Umbilical cord (tissue), 1 donor: ENCODE measurements at regions not wholly inside any gene's neighbourhood (a gene's known extent, or its start where the extent isn't known, plus 50 kb on each side); places are given as distances from the start of the nearest gene placed in this dataset.
A peak's percentile ranks its signal among the peaks of the same experiment; 100 is the strongest.
"Not testable (repeated sequence)": the region's sequence is repeated elsewhere in the genome, so short reads cannot be mapped to it uniquely, and the experiment has no call there.

Experiments
- DNase-seq: peaks from one replicate; pipeline ENCODE4 v3.0.0-alpha.2; 2015; ENCODE audit warnings: low spot score

DNA sequence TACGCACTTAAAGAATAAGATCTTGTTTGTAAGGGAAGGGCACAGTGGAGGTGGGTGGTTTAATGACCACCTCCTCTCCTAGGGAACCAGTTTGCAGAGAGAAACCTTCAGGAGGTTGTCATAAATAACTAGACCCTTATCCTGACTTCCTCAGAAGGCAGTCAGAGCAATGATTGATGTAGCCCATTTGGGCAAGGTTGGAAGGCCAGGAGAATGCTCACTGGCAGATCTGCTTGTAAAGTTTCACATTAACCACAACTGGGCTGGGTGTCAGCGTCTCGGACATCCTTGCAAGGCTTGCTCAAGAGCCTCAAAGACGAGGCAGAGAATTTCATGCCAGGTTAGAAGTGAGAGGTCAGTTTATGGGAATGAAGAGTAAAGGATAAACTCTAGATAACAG lies 87.6 kb upstream of the TRABD2B start:
- no peak for DNase-seq

DNA sequence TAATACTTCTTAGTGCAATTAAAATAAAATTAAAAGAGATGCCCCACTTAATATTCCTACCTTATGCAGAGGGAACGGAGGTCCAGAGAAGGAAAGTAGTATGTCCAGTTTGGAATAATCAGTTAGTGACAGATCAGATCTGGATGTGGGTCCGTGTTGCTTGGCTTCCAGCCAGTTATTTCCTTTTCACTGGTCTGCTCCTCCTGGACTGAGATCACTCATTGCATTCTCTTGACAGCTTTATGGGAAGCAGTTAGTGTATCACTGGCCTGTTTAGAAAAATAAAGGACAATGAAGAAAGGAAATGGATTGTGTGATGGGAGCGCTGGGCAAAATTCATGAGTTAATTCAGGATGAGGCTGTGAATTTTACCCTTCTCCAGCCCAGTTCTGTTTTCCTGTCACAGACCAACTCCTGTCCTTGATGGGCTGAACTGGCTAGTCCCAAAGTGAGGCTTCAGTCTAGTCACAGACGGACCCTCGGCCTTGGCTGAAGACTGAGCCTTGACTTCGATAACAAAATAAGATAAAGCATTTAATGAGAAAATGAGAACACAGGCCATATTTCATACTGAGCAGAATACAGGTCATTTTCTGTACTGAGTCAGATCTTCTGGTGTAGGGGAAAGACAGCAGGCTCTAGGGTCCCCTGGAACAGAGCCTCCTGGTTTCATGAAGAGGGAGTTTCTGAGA lies 85.2 kb upstream of the TRABD2B start:
- peak; percentile 68 for DNase-seq

DNA sequence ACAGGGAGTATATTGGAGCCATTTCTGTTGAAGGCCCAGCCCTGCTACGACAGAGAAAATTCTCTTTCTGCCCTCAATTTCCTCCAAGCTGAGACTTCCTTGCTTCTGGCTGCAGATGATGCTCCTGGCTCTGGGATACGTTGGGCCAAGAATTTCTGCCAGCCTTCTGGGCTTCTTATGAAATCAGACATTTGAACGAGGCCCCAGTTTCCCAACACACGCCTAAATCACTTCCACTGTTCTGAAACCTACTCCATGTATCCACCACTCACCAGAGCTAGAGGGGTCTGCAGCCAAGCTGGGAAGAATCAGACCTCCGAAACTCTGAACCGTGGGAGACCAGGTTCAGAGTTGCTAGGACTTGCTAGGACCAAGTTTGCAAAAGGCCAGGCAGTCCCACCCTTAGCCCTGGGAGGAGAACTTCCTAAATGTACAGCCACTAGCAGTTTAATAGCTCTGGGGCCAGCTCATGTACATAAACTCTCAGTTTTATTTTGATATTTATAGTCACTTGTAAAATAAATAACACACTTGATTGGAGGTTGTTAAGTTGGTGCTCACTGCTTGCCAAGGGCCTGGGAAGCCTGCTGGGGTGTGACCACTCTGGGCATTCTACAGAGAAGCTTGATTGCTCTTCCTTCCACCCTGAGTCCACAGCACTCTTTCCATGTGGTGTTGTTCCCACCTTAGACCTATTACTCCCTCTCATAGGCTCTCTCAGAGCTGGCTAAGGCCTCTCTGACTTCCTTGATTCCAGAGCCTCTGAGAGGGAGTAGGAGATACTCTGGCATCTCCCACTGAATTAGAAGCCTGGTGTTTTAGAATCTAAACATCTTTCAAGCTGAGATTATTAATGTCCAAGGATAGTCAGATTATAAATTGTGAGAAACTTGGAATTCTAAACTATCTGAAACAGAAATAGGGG lies 83.4 kb upstream of the TRABD2B start:
- no peak for DNase-seq

DNA sequence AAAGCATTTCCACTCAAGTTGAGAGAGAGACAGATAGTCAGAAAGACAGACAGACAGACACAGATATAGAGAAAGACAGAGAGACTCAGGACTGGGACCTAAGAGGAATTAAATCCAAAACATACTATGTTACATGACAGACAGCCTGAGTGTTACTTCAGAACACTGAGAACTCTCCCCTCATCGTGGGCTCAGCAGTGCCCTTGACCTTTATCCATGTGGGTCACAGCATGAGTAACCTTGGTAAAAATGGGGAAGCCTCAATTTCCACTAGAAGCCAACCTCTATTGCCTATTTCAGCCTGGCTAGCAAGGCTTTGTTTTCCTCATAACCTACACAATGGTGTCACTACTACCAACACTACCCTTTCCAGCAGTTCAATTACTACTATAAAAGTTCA lies 81.9 kb upstream of the TRABD2B start:
- no peak for DNase-seq

GRCh38 chr1:48077795-48078222 lies 80.6 kb upstream of the TRABD2B start:
- DNase-seq: peak; percentile 87

DNA sequence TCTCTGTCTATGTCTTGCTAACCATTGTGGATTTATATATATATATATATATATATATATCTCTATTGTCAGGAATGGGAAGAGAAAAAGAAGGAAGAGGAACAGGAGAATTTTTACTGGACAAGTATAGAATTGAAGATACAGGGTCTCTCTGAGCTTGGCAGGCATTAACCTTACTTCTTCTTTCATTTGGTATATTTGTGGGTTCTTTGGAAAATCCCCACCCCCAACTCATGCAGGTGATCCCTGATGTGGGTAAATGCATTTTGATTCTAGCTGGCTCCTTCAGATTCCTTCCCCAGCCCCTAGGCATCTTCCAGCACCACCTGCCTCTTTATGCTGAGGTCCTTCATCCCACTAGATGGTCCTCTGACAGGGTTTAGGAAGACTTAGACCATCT lies 78.8 kb upstream of the TRABD2B start:
- no peak for DNase-seq

- DNase-seq: peak; percentile 66
Measured at GRCh38 chr1:48073798-48074530, 76.8 kb upstream of the TRABD2B start.

DNA sequence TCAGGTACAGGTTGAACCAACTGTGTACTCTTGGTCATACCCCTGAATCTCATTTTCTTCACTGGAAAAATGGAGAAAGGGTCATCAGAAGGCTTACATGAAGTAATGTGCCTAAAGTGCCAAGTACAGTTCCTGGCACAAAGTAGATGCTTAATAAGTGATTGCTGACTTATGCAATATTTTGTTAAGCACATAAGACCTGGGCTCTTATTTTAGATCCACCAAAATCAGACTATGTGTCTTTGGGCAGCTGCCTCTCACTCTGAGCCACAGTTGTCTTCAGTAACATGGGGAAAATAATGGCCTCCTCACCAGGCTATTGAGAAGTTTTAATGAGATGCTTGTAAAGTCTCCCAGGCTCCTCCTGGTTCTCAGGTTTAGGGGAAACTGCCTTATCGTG lies 74.3 kb upstream of the TRABD2B start:
- DNase-seq: no peak

DNA sequence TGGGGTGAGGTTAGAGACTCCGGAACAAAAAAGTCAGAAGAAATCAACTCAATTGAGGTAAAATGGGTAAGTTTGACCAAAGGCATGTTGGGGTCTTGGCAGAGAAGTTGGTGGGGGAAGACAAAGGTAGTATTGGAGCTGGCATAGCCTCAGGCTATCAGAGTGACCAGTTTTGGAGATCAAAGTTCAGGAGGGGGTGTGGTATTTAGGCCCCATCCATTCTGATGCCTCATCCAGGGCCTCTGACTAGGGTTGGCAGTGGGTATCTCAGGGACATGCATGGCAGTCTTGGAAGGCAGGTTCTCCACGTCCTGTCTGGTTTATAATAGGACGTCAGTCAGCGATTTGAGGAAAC lies 73.2 kb upstream of the TRABD2B start:
- DNase-seq: no peak

DNA sequence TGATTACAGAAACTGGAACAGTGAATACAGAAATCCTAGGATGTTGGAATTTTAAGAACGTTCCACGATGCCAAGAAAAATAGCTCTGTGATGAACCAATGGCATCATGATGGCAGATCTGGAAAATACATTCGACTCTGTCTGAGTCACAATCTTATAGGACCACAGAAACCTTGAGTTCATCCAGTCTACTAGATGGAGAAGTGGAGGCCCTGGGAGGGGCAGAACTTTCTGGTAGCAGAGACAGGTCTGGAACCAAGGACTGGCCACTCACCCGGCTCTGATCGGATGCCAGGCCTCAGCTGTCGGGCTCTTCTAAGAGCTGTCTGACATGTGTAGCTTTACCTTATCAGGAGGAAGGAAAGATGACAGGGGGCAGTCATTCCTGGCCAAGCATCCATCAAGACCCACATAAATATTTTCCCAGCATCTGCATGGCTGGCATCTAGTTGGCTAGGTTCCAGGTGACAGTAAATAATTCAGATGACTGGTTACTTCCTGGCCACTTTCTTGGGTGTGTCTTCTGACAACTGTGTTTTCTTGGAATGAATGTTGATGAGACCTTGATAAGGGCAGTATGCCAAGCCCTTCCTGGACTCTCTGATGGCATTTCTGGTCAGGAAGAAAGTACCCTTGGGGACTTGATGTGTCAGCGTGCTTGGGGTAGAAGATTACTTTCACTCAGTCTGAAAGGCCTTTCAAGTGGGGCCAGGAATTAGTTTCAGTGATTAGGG lies 72.6 kb upstream of the TRABD2B start:
- peak; percentile 68 for DNase-seq

DNA sequence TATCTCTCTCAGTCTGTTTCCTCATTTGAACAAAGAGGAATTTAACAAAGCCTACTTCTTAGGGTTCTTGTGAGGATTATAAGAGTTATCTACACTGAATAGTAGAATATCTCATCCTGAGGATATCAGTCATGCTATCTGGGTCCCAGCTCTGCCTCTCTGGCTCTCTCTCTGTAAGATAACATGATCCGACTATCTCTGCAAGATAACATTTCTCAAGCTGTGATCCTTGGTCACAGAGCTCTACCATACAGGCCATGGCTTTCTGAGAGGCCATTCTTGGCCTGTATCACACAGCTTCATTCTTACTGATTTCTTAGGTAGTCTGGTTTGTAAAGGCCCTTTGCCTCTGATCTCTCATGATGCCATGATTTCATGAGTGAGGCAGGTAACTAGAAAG lies 71.0 kb upstream of the TRABD2B start:
- peak; percentile 80 for DNase-seq

- no peak for DNase-seq
Measured at GRCh38 chr1:48066936-48067335, 69.8 kb upstream of the TRABD2B start.

GRCh38 chr1:48064693-48065092 lies 67.5 kb upstream of the TRABD2B start:
- not testable (repeated sequence) for DNase-seq

DNA sequence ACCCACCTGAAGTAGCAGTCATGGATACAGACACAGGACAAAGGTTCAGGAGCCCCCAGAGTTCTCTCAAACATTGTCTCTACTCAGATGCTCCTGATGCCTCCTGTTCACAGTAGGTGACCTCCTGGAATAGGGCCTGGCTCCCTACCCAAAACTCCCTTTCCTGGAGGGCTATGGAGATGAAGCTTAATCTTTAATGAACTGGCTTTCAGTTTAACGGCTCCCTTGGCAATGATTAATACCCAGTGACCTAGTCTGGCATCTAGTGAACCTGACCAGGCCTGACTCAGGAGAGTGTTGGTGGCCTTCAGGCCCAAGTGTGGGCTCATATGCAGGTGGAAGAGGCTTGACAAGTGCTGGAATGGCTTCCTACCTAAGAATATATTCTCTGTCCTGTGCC lies 65.2 kb upstream of the TRABD2B start:
- no peak for DNase-seq

DNA sequence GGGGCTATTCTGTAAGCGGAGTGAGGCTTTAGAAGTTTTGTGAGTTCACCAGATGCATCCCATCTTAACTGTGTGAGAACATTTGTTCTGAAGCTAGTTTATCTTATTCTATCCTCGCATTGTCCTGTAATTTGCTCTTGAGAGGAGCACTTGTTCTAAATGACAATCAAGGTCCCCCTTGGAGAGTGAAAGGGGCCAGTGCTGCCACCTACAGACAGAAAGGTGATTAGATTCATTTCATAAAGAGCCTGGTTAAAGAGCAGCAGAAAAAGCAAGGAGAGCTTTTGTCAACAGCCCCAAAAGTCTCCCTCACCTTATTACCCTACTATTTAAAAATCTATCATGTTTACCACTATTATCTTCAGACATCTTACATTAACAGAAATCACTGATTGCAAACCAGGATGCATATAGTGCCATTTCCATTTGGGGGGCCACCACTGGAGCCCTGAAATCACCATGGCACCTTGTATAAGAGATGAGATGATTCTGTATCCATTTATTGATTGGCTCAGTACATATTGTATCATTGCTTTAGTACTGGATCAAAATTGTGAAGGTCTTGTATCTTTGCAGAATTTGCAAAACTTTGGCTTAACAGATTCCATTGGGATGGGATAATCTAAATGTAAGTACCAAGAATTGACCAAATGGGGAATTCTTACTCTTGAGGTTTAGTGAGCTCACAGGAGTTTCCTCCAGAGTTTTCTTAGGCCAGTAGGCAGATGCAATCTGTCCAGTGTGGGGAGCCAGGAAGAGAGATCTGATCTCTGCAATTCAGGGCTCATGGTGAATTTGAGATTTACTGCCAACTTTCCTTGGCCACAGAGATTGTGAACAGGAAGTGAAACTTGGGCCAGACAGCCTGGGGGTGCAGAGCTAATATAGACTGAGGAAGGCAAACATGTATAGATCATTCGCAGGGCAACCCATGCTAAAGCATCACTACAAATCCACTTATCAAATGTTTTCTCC lies 64.3 kb upstream of the TRABD2B start:
- peak; percentile 79 for DNase-seq

DNA sequence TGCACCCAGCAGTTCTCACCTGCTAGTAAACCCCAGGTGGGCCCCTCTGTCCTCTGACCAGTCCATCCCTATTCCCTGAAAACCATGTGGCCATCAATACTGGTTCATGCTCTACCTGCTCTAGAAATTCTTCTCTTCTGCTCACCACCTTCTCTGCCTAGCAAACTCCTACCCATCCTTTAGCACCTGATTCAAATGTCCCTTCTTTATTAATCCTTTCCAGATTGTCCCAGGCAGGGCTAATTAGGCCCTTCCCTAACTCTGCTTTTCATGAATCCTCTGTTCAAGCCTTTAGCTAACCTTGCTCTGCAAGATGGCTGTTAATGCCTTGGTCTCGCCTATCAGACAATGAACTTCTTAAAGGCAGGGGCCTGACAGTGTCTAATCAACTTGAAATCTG lies 62.1 kb upstream of the TRABD2B start:
- DNase-seq: no peak

GRCh38 chr1:48058135-48059025 lies 61.2 kb upstream of the TRABD2B start:
- no peak for DNase-seq

DNA sequence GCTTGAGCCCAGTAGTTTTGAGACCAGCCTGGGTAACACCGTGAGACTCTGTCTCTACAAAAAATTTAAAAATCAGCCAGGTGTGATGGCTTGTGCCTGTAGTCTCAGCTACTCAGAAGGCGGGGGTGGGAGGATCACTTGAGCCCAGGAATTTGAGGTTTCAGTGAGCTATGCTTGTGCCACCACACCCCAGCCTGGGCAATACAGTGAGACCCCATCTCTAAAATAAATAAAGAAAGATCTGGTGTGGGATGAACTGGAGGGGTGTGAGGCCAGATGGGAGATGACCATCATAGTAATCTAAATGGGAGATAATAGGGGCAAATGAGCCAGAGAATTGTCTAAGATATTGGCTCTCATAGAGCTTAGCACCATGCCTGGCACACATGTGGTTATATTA lies 60.1 kb upstream of the TRABD2B start:
- no peak for DNase-seq
